ENCODE measurements at regions not wholly inside any gene's neighbourhood (a gene's known extent, or its start where the extent isn't known, plus 50 kb on each side); places are given as distances from the start of the nearest gene placed in this dataset.

- no peak for TF ChIP-seq POLR2A (IDR thresholded peaks at IDR 0.05)
- TF ChIP-seq CTCF (IDR thresholded peaks at IDR 0.05): no peak
- no peak for TF ChIP-seq POLR2AphosphoS5 (IDR thresholded peaks at IDR 0.05)
Observed at GRCh38 chr3:84277562-84278224, 681.1 kb upstream of the CADM2 start.

All from suprapubic skin (tissue), 4 donors.